HCEC 1CT (cell line): ENCODE measurements at regions not wholly inside any gene's neighbourhood (a gene's known extent, or its start where the extent isn't known, plus 50 kb on each side); places are given as distances from the start of the nearest gene placed in this dataset.
"Not testable (repeated sequence)": the region's sequence is repeated elsewhere in the genome, so short reads cannot be mapped to it uniquely, and the experiment has no call there.

Experiments used
- DNase-seq: peaks from one replicate; pipeline ENCODE4 v3.0.0-alpha.2; 2017

DNA sequence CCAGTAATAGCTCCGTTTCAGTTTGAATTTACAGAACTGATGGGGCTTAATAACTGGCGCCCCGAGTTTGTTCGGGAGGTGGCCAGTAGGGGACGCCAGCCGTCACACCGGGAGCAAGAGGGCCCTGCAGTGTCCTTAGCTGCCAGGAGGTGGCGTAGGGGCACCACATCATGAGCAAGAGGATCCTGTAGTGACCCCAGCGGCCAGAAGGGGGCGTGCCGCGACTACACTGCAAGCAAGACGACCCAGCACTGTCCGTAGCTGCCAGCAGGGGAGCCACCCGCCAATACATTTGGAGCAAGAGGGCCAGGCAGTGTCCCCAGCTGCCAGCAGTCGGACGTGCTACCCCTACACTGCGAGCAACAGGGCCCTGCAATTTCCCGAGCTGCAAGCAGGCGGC lies 663.7 kb upstream of the B3GAT1 start:
- peak; percentile 13 for DNase-seq

DNA sequence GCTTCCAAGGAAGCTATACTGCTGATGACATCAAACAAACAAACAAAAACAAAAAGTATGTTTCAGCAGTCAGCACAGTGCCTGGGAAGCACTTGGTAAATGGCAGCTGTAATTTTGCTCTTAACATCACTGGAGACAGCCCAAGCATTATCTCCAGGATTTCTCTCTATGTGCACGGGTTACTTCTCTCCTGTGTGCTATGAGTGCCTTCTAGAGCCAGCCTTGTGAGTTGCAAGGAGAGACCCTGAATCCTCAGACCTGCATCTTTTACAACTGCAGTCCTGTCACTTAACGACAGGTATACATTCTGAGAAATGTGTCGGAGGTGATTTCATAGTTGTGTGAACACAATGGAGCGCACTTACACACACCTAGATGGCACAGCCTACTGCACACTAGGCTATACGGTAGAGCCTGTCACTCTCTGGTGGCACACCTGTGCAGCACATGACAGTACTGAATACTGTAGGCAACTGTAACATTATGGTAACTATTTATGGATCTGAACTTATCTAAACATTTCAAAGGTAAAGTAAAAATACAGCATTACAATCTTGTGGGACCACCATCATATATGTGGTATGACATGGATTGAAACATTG lies 662.5 kb upstream of the B3GAT1 start:
- no peak for DNase-seq

DNA sequence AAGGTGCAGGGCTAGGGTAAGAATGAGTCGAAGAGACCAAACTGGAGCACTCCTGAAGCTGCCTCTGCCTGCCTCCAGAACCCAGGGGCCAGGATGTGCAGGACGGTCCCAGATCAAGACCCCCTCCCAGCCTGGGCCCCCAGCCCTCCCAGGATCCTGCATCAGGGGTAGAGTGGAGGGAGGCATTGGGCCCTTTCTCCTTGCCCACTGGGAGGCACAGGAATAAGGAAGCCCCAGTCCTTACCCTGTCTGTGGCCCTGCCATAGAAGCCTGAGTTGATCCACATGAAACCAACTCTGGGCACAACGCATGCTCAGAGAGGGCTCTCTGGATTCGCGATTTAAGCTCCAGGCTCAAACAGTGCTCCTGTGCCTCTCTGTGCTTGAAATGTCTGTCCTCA lies 661.8 kb upstream of the B3GAT1 start:
- DNase-seq = no peak

DNA sequence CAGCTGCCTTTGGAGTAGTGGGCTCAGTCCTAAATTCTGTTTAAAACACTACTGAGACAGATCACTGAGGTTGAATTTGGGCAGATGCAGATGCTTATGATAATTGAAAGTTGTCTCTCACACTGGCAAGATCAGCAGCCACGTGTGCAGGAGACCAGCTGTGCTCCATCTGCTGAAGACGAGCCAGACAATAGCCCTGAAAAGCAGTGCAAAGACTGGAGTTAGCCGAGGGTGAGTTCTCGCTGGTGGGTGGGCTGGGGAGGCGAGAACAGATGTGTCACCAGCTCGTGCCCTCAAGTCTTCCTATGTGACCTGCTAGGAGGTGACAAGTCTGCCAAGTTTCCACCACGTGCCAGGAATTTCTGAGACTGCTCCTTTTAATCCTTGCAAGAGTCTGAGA lies 661.3 kb upstream of the B3GAT1 start:
- no peak for DNase-seq

DNA sequence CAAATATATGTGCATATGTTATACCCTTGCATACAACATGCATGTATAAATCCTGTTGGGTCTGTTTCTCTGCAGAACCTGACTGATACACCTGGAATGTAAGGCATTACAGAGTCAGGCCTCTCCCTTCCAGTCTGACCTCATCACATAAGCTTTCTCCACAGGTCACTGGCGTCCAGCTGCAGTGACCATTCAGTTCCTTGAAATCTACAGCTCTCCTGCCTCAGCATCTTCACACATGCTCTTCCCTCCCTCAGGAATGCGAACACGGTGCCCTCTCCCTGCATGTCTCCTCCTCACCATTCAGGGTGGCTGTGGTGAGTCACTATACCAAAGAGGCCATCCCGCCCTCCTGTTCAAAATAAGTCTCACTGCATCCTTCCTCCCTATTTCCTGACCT lies 657.8 kb upstream of the B3GAT1 start:
- DNase-seq = no peak

DNA sequence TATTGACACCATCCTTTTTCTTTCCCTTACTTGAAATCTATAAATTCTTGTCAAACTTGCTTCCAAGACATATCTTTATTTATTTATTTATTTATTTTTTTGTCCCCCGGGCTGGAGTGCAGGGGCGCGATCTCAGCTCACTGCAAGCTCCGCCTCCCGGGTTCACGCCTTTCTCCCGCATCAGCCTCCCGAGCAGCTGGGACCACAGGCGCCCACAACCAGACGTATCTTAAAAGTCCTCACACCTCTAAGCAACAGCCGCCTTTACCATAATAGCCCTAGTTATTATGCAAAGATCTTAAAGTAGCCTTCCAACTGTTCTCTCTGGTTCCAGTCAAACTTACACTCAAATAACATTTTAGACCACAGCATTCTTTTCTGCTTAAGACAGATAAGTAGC lies 657.0 kb upstream of the B3GAT1 start:
- no peak for DNase-seq

DNA sequence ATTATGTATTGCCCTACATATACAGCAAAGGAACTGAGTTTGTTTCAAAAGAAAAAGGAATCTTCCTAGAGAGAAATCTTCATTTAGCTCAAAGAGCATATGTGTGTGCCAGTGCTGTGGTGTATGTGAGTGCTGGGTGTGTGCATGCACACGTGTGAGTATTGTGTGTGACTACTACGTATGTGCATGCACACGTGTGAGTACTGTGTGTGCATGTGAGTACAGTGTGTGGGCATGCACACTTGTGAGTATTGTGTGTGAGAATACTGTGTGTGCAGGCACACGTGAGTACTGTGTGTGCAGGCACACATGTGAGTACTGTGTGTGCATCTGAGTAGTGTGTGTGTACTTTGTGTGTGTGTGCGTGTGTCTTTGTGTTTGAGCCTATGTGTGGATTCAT lies 651.0 kb upstream of the B3GAT1 start:
- DNase-seq = no peak

DNA sequence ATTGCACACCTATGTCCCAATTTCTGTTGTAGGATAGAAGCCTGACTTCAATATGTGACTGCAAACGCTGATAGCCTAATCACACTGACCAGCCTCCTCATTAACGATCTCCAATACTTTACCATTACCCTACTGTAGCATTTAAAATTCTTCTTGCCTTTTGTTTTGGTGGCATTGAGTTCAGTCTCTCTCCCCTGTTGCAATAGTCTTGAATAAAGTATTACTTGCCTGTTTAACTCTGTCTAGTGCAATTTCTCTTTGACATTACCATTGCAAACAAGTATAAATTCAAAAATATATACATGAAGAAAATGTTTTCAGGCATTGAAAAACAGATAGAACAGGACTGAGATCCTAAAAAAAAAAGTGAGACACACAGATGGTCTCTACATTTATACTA lies 649.1 kb upstream of the B3GAT1 start:
- no peak for DNase-seq

DNA sequence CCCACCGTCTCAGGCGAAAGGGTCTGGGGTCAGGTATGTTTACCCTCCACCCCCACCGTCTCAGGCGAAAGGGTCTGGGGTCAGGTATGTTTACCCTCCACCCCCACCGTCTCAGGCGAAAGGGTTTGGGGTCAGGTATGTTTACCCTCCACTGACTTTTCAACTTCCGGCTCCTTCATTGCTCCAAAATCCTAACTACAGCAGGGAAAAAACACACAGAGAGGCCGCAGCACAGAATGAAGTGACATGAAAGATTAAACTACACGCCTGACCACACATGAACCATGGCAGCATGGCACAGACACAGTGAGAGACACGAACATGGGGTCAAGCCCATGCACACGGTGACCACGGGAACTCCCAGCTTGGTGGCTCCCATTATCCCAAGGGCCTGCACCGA lies 634.9 kb upstream of the B3GAT1 start:
- DNase-seq = no peak

DNA sequence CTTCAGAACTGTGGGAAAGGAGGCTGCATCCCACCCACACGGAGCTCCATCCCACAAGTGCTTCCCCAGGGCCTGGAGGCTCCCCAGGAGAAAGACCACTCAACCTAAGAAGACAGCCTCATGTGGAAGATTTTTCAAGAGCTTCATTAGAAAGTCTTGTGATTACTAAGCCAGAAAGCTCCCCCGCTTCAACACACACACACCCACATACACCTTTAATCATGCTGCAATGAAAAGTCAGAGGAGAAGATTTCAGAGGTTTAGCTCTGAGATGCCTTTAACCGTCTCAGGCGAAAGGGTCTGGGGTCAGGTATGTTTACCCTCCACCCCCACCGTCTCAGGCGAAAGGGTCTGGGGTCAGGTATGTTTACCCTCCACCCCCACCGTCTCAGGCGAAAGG lies 634.5 kb upstream of the B3GAT1 start:
- DNase-seq = no peak

DNA sequence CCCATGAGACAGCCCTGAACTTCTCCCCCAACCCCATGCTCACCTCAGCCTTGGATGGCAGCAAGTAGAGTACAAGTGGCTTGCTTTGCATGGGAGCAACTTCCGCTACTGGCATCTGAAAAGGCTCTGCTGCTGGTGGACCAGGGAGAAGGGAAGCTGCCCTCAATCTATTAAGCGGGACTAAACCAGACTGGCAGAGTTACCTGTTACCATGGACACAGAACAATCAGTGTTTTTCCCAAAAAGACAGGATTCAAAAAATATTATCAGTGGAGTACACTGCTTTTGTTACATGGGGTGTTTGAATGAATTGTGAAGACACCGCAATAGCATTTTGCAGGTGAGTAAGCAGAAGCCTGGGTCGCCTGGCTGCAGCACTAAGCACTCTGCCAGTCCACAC lies 631.4 kb upstream of the B3GAT1 start:
- DNase-seq = no peak

DNA sequence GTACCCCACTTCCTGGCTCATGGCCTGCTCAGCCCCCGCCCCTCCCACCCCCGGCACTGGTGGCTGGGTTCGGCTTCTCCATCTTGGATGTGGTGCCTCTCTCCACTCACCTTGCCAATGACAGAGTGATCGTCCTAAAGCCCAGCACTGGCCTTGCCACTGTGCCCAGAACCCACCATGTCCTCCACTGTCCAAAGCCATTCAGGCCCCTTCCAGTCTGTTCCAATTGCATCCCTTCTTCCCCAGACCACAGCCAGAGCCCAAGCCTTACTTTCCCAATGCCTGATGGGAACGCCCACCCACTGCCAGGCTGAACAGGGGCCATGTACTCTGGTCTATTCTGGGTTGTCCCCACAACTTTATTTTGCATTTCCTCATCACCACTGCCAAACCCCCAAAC lies 625.8 kb upstream of the B3GAT1 start:
- DNase-seq = no peak

DNA sequence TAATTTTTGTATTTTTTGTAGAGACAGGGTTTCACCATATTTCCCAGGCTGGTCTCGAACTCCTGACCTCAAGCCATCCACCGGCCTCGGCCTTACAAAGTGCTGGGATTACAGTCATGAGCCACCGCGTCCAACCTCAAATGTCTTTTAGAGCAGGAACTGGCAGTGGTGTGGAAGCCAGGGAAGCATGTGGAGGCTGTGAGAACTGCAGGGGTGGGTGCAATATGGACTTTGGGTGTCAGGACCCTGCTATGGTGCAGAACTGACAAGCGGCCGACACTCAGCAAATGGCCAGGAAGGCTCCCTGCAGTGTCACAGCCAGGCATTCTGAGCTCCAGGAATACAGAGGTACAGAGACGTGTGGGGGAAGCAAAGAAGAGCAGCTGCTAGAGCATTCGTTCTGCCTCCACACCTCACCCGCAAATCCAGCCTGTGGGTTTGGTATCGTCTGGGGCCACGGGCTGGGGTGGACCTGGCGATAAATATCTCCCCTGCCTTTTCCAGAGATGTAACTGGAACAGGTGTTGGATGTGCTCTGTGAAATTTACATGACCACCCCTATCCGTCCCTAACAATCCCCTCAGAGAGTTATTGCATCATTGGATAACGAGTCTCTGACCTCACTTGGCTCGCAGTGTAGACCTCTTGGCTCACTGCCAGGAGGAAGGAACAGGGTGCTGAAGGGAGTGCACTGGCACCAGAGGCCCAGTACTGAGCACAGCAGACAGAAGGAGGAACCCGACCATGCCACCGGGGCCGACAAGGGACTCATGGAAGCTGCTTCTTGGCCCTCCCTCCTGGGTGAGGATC lies 624.7 kb upstream of the B3GAT1 start:
- DNase-seq = no peak

DNA sequence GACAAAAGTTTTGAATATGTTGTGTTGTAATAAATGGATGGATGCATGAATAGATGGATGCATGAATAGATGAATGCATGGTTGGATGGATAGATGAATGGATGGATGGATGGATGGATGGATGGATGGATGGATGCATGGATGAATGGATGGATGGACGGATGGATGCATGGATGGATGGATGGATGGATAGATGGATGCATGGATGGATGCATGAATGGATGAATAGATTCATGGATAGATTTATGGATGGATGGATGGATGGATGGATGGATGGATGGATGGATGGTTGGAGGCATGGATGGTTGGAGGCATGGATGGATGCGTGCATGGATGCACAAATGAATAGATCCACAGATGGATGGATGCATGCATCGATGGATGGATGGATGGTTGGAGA lies 623.2 kb upstream of the B3GAT1 start:
- no peak for DNase-seq

DNA sequence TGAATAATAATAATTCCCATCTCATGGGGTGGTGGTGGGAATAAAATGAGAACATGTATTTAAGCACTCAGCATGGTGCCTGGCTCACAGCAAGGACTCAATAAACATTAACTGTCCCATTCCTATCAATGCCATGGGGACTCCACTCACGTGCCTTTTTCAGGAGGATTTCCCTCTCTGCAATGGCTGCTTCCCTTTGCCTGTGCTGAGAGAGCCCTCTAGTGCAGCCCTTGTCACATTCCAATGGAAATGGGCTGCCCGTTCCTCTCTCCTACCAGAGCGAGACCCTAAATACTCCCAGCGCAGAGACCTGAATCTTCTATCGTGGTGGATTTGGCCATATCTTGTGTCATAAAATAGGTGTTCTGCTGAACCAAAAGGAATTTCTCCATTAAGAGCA lies 621.5 kb upstream of the B3GAT1 start:
- no peak for DNase-seq

DNA sequence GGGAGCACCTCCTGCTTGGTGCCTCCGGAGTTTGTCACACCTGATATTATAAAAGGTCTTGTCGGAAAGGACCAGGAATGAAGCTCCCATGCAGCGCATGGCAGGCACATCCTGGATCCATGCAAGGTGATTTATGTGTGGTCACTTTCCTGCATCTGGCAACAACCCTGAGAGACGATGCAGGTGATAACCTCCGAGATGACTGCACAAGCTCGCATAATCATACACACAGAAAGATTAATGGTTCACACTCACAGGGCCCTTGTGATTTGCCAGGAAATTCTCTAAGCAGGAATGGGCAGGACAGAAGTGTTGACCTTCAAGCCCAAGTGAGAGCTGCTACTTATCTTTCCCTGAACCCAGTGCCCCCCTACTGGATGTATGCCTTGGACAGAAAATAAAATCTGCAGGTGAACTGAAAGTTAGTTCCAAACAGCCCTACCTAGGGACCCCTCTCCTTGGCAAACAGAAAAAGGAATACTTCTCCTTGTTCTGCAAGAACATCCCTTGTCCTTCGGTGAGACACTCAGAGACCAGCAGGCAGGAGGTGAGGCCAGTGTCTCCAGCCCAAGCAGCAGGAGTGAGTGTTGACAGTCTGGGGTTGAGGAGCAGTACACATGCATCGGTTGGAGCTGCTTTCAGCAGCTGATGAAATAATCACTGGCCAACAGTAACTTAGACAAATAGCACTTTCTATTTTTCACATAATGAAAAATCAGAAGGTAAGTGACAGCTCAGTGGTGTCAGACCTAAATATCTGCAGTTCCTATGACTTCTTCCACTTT lies 619.4 kb upstream of the B3GAT1 start:
- no peak for DNase-seq

DNA sequence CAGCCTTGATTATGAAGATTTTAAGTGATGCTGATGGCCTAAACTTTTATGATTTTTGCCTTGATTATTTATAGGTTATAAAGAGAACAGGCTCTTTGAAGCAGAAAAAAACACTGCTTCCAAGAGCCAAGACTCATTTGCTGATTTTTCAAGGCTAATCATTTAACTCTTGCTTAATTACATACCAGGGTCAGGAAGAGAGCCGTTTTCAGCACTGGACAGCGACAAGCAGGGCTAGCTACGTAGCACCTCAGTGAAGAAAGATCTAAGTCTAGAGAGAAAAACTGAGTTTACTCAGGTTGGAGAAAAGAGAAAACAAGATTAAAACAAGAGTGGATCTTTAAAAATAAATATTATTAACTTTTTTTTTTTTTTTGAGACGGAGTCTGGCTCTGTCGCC lies 615.4 kb upstream of the B3GAT1 start:
- DNase-seq = no peak

DNA sequence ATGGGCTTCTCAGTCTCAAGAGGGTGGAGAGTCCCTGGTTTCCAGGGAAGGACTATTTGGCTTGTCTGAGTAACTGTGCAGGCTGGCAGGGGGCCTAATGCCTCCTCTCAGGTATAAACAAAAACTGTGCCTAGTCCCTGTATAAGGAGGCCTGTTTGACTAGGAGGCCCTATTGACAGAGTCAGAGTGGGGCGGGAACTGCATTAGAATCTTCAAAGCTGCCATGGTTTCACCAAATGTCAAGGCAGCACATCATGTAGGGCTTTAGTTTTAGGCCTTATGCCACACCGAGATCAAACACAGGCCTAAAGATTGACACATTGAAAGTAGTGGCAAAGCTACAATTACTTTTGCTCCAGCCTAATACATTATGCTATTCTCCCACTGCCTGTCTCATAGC lies 611.5 kb upstream of the B3GAT1 start:
- DNase-seq = no peak

DNA sequence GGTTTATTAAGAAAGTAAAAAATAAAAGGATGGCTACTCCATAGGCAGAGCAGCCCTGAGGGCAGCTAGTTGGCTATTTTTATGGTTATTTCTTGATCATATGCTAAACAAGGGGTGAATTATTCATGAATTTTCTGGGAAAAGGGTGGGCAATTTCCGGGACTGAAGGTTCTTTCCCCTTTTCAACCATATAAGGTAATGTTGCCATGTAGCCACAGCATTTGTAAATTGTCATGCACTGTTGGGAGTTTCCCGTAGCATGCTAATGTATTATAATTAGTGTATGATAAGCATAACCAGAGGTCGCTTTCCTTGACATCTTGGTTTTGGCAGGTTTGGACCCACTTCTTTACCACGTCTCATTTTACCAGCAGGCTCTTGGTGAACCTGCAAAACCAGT lies 610.4 kb upstream of the B3GAT1 start:
- no peak for DNase-seq

DNA sequence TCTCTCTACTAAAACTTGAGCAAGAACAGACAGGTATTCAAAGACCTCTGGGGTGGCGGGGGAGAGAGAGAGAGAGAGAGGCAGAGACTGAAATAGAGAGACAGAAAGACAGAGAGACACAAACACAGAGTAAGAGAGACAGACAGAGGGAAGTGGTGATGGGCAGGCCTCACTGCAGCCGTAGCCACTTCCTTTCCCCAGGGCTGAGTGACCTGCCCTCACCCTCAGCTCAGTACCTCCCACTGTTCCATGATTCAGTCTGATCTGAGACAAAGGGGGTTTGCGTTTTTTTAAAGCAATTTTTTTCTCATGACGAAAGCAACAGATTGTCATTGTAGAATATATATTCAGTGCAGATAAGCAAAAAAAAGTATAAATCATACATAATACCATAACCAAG lies 607.9 kb upstream of the B3GAT1 start:
- DNase-seq = no peak

DNA sequence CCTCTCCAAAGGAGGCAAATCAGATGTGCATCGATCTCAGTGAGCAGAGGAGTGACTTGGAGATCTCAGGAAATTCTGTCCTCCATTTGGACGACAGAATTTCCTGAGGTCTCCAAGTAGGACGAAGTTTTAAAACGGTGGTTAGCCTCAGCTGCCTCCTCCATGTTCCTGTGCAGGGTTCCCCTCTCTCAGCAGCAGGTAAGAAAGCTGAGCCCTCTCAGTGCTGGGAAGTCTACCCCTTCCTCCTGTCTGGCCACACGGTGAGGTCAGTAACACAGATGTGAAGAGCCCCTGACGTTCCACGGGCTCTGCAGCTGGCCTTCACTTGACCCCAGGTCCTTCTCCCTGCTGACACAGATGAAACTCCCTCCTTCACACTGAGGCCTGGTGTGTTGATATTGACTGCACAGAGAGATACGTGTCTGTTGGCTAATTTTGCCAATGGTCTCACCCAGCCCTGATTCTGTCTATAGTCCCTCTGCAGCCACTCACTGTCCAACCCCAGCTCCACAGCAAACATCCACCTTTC lies 607.4 kb upstream of the B3GAT1 start:
- DNase-seq = no peak

DNA sequence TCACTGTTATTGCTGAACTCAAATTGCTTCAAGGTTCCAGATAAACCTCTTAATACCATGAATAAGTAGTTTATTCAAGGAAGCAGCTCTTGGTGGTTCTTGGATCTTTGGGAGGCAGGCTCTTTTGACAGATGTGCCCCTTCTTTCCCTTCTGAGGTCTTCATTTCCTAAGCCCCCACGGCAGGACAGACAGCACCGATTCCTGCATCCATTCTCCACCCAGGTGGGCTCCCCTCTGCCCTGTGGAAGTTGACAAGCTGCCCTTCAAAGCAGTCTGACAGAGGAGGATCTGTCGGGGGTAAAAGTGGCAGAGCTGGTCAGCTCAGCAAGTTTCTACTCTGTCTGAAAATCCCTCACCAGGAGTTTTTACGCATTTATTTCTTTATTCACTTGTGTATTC lies 605.3 kb upstream of the B3GAT1 start:
- DNase-seq = no peak

DNA sequence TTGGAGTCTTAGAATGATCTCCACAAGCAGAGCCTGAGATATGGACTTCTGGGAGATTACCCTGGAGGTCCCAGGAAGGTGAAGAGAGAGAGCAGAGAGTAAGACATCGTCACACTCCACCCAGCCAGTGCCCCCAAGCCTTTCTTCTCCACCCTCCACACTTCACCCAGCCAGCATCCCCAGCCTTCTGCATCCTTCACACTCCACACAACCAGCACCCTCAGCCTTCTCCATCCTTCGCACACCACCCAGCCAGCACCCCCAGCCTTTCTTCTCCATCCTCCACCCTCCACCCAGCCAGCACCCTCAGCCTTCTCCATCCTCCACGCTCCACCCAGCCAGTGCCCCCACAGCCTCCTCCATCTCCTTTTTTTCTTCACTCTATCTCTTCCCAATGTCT lies 603.9 kb upstream of the B3GAT1 start:
- DNase-seq = no peak

DNA sequence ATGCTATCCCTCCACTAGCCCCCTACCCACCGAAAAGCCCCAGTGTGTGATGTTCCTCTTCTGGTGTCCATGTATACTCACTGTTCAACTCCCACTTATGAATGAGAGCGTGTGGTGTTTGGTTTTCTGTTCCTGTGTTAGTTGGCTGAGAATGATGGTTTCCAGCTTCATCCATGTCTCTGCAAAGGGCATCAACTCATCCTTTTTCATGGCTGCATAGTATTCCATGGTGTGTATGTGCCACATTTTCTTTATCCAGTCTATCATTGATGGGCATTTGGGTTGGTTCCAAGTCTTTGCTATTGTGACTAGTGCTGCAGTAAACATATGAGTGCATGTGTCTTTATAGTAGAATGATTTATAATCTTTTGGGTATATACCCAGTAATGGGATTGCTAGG lies 599.3 kb upstream of the B3GAT1 start:
- DNase-seq = not testable (repeated sequence)
